NT2/D1 (cell line): ENCODE measurements at regions not wholly inside any gene's neighbourhood (a gene's known extent, or its start where the extent isn't known, plus 50 kb on each side); places are given as distances from the start of the nearest gene placed in this dataset.

Experiments used
- SUZ12 ChIP-seq: IDR thresholded peaks from 2 replicates; pipeline ENCODE4 v1.6.1; 2011; ENCODE audit not compliant: insufficient read length, insufficient read depth; ENCODE audit errors: extremely low read depth
- YY1 ChIP-seq: IDR thresholded peaks from 2 replicates; pipeline ENCODE4 v1.6.1; 2011; ENCODE audit not compliant: insufficient read length, insufficient read depth
- ZNF274 ChIP-seq: IDR thresholded peaks from 2 replicates; pipeline ENCODE4 v1.6.1; 2011; ENCODE audit warnings: mild to moderate bottlenecking, low read depth, low read length

DNA sequence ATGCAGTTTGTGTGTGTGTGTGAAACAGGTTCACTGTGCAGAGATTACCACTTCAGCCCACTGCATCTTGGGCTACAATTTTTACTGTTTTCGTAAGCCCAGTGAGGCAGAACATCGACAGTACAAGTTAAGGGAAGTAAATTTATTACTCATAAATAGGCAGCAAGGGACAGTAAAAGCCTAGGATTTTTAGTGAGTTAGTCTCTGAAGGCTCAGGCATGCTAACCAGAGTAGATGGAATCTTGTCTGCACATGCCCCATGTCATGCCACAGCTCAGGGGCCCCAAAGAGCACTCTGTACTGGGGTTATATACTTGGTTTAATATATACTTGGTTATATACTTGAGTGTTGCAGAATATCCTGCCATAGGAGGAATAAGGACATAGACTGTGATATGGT lies 825.7 kb downstream of the TECRL start:
- TF ChIP-seq YY1 (no peak), ZNF274 (no peak), SUZ12 (no peak)
